GM10266 (cell line): ENCODE measurements at regions not wholly inside any gene's neighbourhood (a gene's known extent, or its start where the extent isn't known, plus 50 kb on each side); places are given as distances from the start of the nearest gene placed in this dataset.

Source experiments
- DNase-seq: peaks from one replicate; pipeline ENCODE4 v3.0.0; 2012; ENCODE audit errors: extremely low spot score
- TF ChIP-seq, protein P1 (sequence below): IDR thresholded peaks from 2 replicates; pipeline ENCODE4 v1.5.1; 2012; ENCODE audit warnings: mild to moderate bottlenecking, low read depth; ENCODE audit not compliant: control insufficient read depth, insufficient read depth; ENCODE audit errors: missing control alignments

- DNase-seq: no peak
- TF ChIP-seq, protein P1, sequence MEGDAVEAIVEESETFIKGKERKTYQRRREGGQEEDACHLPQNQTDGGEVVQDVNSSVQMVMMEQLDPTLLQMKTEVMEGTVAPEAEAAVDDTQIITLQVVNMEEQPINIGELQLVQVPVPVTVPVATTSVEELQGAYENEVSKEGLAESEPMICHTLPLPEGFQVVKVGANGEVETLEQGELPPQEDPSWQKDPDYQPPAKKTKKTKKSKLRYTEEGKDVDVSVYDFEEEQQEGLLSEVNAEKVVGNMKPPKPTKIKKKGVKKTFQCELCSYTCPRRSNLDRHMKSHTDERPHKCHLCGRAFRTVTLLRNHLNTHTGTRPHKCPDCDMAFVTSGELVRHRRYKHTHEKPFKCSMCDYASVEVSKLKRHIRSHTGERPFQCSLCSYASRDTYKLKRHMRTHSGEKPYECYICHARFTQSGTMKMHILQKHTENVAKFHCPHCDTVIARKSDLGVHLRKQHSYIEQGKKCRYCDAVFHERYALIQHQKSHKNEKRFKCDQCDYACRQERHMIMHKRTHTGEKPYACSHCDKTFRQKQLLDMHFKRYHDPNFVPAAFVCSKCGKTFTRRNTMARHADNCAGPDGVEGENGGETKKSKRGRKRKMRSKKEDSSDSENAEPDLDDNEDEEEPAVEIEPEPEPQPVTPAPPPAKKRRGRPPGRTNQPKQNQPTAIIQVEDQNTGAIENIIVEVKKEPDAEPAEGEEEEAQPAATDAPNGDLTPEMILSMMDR: no peak
These were observed 156.8 kb downstream of the FASLG start for GRCh38 chr1:172815740-172816139.

DNA sequence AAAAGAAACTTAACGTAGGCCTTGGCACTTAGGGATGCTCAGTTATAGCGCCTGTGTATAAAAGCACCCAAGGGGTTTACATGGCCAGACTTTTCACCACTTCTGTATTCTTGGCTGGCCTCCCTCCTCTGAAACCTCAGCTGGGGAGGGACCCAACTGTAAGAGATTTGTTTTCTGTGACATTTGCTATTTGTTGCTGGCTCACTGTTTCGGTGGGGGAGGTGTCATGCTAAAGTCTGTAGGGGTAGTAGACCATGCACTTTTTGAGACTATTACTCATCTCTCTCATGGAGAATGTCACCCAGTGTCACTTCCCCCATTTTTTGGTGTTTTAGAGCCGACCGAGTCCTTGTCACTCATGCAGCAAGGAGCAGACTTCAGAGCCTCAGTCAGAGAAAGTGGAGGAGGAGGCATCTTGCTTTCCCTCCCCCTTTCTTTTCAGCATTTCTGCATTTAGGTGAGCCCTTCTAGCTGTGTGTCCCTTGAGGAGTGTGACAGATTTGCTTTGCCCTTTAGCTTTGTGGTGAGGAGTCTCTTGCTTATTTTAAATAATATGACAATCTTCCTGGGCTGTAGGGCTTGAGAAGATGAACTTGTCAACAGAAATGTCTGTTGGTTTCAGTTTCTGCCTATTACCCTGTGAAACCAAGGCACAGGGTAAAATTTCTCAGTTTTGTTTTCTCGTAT is 160.1 kb downstream of the FASLG start:
- TF ChIP-seq, protein P1: no peak
- peak; percentile 76 for DNase-seq

GRCh38 chr1:172820475-172821158 is 161.7 kb downstream of the FASLG start:
- DNase-seq: no peak
- TF ChIP-seq, protein P1: no peak

GRCh38 chr1:172821609-172822274 is 162.8 kb downstream of the FASLG start:
- DNase-seq: no peak
- TF ChIP-seq, protein P1: no peak

- no peak for DNase-seq
- TF ChIP-seq, protein P1: no peak
These were observed 164.0 kb downstream of the FASLG start for GRCh38 chr1:172822886-172823285.

GRCh38 chr1:172823534-172823933 is 164.6 kb downstream of the FASLG start:
- DNase-seq: no peak
- TF ChIP-seq, protein P1: no peak

GRCh38 chr1:172824209-172824608 is 165.3 kb downstream of the FASLG start:
- DNase-seq: no peak
- TF ChIP-seq, protein P1: no peak
